ENCODE measurements at regions not wholly inside any gene's neighbourhood (a gene's known extent, or its start where the extent isn't known, plus 50 kb on each side); places are given as distances from the start of the nearest gene placed in this dataset.

DNA sequence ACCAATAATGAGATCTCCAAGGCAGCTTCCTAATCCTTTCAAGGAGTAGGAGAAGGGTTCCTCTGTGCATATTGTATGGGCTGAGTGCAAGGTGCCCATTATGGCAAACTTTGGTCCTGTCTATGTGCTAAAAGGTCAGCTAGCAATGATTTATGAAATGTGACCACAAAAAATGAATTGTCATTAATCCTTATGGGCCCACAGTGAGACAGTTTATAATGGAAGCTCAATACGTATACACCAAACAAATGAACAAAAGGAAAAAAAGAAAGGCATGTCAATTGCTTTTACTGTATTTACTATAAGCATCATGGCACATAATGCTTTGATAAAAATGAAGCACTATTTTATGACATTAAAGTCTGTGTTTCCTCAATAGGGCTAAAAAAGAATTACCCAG, 54.5 kb downstream of the ELAPOR2 start:
- BruUV-seq (replicated peaks), result no TSS peak
- H3K4me3 ChIP-seq (replicated peaks in 1 of 3; ENCODE audit: insufficient read depth in 1 of 3, low read depth in 1 of 3, low read length in 3 of 3), result no peak overlapping the region
- dilution Hi-C loops (cut with MboI; ENCODE audit: extremely low pct_ligation_motif_present, low sequenced_read_pairs), result no loop called here
- H3K9ac ChIP-seq (replicated peaks; ENCODE audit: extremely low read depth, insufficient read depth, low read length), result no peak overlapping the region
- no peak for FAIRE-seq
- H3K27ac ChIP-seq (ENCODE audit: insufficient read depth, low read depth, low read length), result no peak overlapping the region
- H3K4me2 ChIP-seq (ENCODE audit: insufficient read depth, low read length), result no peak overlapping the region
- H3K79me2 ChIP-seq (ENCODE audit: control insufficient read depth, insufficient read depth, low read length), result no peaks in the 10 kb centered on the region
- H3K4me1 ChIP-seq (ENCODE audit: control insufficient read depth, extremely low read depth, insufficient read depth, low read length), result peaks cover 12% of the 10 kb centered on the region
- peaks cover 3% of the 10 kb centered on the region for H4K20me1 ChIP-seq (replicated peaks; ENCODE audit: control insufficient read depth, extremely low read depth, insufficient read depth, low read length)
- DNase-seq (ENCODE audit: low read depth, low spot score), result no peak
- no peaks in the 10 kb centered on the region for H3K9me3 ChIP-seq (replicated peaks; ENCODE audit: control insufficient read depth, insufficient read depth, low read length)
- no peaks in the 10 kb centered on the region for H3K36me3 ChIP-seq (ENCODE audit: control insufficient read depth in 2 of 2, extremely low read depth in 1 of 2, insufficient read depth in 2 of 2, low read length in 2 of 2)
- ChIA-PET POLR2A (no interaction called here), CTCF (interaction anchor here (1.0 to 2.4 kb wide), 6 partner anchors 10 to 144 kb away, joined by 3 to 7 read pairs (median 4); no protein-coding TSS in a partner anchor)
- no peak overlapping the region for H2AFZ ChIP-seq (ENCODE audit: low read depth, low read length)
- intact Hi-C loops (cut with micrococcal nuclease), result no loop called here
- H3K9me1 ChIP-seq (replicated peaks; ENCODE audit: control insufficient read depth, extremely low read depth, insufficient read depth, low read length), result no peaks in the 10 kb centered on the region
- no peaks in the 10 kb centered on the region for H3K27me3 ChIP-seq (ENCODE audit: control insufficient read depth in 2 of 2, insufficient read depth in 2 of 2, low read length in 2 of 2)
- TF ChIP-seq, protein P1, sequence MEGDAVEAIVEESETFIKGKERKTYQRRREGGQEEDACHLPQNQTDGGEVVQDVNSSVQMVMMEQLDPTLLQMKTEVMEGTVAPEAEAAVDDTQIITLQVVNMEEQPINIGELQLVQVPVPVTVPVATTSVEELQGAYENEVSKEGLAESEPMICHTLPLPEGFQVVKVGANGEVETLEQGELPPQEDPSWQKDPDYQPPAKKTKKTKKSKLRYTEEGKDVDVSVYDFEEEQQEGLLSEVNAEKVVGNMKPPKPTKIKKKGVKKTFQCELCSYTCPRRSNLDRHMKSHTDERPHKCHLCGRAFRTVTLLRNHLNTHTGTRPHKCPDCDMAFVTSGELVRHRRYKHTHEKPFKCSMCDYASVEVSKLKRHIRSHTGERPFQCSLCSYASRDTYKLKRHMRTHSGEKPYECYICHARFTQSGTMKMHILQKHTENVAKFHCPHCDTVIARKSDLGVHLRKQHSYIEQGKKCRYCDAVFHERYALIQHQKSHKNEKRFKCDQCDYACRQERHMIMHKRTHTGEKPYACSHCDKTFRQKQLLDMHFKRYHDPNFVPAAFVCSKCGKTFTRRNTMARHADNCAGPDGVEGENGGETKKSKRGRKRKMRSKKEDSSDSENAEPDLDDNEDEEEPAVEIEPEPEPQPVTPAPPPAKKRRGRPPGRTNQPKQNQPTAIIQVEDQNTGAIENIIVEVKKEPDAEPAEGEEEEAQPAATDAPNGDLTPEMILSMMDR (IDR thresholded peaks at IDR 0.05; ENCODE audit: extremely low read depth in 1 of 2, insufficient read depth in 1 of 2, low read depth in 1 of 2, low read length in 2 of 2), result no peak
- TF ChIP-seq MYC (IDR thresholded peaks at IDR 0.05; ENCODE audit: low read depth, low read length), result no peak
- TF ChIP-seq EZH2 (IDR thresholded peaks at IDR 0.05; ENCODE audit: borderline replicate concordance, low read depth, low read length, severe bottlenecking), result no peak
- TF ChIP-seq FOS (IDR thresholded peaks at IDR 0.05; ENCODE audit: borderline replicate concordance, insufficient read depth, low read length), result no peak
- TF ChIP-seq POLR2AphosphoS5 (IDR thresholded peaks at IDR 0.05; ENCODE audit: insufficient read depth, low read depth, low read length), result no peak
- no peak for TF ChIP-seq JUN (IDR thresholded peaks at IDR 0.05; ENCODE audit: borderline replicate concordance, insufficient read depth, insufficient read length, low read depth)
- TF ChIP-seq GATA2 (IDR thresholded peaks at IDR 0.05; ENCODE audit: insufficient read depth, insufficient read length, low read depth, low read length), result no peak
- no peak for TF ChIP-seq MAX (IDR thresholded peaks at IDR 0.05; ENCODE audit: insufficient read depth, insufficient read length)
- TF ChIP-seq POLR2A (IDR thresholded peaks at IDR 0.05; ENCODE audit: low read depth, low read length), result no peak

All from endothelial cell of umbilical vein (primary cell).